GM06990 (cell line): ENCODE measurements at regions not wholly inside any gene's neighbourhood (a gene's known extent, or its start where the extent isn't known, plus 50 kb on each side); places are given as distances from the start of the nearest gene placed in this dataset.
A peak's percentile ranks its signal among the peaks of the same experiment; 100 is the strongest.
"Not testable (repeated sequence)": the region's sequence is repeated elsewhere in the genome, so short reads cannot be mapped to it uniquely, and the experiment has no call there.

Experiments used
- DNase-seq: peaks from one replicate; pipeline ENCODE4 v3.0.0-alpha.2; 2011; ENCODE audit not compliant: insufficient read length; ENCODE audit errors: extremely low read depth
- H3K27me3 ChIP-seq: replicated peaks from 2 replicates; pipeline ENCODE4 v1.6.0; 2011; ENCODE audit warnings: low read length; ENCODE audit not compliant: control insufficient read depth, insufficient read depth
- H3K36me3 ChIP-seq: 2 replicates; pipeline ENCODE4 v1.5.1; 2011; ENCODE audit warnings: low read length; ENCODE audit not compliant: control insufficient read depth, insufficient read depth
- H3K4me3 ChIP-seq: replicated peaks from 2 replicates; pipeline ENCODE4 v1.5.1; 2011; ENCODE audit warnings: low read depth, mild to moderate bottlenecking, control low read depth, low read length

GRCh38 chr12:8282181-8282580 lies 54.8 kb upstream of the FAM90A1 start:
- not testable (repeated sequence) for DNase-seq, H3K36me3 ChIP-seq, H3K4me3 ChIP-seq, H3K27me3 ChIP-seq

DNA sequence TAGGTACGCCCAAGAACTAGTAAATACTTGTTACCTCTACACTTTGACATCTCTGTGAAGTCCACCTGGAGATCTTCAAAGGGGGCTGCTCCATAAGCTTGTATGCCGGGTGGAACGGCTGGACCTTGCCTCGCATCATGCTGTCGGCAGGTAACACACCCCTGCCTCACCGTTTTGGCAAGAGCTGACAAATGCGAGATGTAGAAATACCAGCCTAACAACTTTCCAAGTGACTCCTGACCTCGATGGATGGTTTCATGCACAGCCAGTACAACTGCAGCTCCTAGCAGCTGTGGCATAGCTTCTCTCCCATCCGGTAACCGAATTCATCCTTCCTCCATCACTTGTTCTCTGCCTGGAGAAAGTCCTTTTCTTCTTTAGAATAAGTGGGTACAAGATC lies 58.3 kb upstream of the FAM90A1 start:
- not testable (repeated sequence) for H3K36me3 ChIP-seq, H3K4me3 ChIP-seq, H3K27me3 ChIP-seq, DNase-seq

DNA sequence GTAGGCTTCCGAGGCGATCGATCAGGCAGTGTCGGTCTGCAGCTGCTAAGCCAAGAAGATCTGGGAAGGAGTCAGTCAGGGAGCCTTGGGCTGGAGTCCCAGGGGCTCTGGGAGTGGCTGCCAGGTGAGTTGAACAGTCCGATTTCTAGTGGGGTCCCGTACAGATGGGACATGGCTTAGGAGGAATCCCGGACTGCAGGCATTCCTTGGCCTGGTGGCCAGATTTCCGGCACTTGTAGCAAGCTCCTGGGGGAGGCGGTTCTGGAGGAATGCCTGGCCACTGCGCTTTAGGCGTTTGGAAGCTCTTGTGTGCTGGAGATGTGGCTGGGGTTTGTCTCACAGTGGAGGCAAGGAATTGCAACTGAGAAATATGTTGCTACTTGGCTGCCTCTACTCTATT lies 64.3 kb upstream of the FAM90A1 start:
- DNase-seq, H3K4me3 ChIP-seq, H3K27me3 ChIP-seq, H3K36me3 ChIP-seq: not testable (repeated sequence)

GRCh38 chr12:8294662-8295061 lies 67.2 kb upstream of the FAM90A1 start:
- H3K36me3 ChIP-seq, DNase-seq, H3K4me3 ChIP-seq, H3K27me3 ChIP-seq: not testable (repeated sequence)

- H3K36me3 ChIP-seq, H3K4me3 ChIP-seq, DNase-seq, H3K27me3 ChIP-seq: not testable (repeated sequence)
Observed at GRCh38 chr12:8308611-8309010, 81.2 kb upstream of the FAM90A1 start.

DNA sequence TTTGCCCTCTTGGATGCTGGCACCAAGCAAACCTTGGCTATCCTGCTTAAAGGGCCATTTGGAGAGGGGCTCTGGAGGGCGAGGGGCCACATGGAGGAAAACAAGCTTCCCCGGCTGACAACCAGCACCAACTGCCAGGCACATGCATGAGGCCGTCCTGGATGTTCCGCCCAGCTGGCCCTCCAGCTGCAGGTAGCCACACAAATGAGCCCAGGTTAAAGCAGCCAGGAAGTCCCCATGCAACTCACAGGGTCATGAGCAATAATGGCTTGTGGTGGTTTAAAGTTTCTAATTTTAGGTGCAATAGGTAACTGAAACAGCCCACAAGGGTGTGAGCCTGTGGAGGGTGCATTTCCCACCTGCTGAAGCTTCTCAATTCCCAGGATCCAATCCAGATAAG lies 88.6 kb upstream of the FAM90A1 start:
- not testable (repeated sequence) for H3K4me3 ChIP-seq, H3K27me3 ChIP-seq, H3K36me3 ChIP-seq
- peak; percentile 29 for DNase-seq

DNA sequence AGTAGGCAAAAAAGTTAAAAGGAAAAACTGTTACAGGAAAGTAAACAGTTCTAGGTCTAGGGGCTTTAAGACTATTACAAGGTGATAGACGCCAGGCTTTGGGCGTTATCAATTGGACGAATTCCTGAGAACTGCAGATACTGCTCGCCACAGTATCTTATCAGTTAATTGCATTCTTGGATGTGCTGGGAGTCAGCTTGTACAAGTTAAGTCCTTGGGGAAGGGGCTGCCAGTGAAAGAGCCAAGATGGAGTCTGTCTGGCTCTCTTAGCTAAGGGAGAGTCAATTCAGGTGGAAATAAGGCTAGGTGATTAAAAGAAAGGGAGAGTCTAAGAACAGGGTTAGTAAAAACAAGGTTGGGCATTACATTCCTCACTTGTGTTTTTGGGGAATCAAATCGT lies 90.3 kb upstream of the FAM90A1 start:
- H3K36me3 ChIP-seq, H3K4me3 ChIP-seq, DNase-seq, H3K27me3 ChIP-seq: not testable (repeated sequence)

- not testable (repeated sequence) for DNase-seq, H3K4me3 ChIP-seq, H3K36me3 ChIP-seq, H3K27me3 ChIP-seq
Observed at GRCh38 chr12:8320251-8320730, 92.9 kb upstream of the FAM90A1 start.

- H3K27me3 ChIP-seq, DNase-seq, H3K36me3 ChIP-seq, H3K4me3 ChIP-seq: not testable (repeated sequence)
Observed at GRCh38 chr12:8320791-8321370, 93.5 kb upstream of the FAM90A1 start.

DNA sequence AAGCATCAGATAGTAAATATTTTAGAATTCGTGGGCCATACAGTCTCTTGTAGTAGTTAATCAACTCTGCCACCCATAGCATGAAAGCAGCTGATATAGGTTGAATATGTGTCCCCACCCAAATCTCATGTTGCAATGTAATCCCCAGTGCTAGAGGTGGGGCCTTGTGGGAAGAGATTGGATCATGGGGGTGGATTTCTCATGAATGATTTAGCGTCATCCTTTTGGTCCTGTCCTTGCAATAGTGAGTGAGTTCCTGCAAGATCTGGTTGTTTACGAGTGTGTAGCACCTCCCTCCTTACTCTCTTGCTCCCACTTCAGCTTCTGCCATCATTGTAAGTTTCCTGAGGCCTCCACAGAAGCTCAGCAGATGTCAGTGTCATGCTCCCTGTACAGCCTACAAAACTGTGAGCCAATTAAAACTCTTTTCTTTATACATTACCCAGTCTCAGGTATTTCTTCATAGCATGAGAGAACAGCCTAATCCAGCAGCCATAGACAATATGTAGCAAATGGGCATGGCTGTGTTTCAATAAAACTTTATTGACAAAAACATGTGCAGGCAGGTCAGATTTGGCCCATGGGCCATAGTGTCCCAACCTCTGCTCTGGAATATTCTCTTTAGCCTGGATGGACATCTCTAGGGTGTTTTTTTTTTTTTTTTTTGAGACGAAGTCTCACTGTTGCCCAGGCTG lies 97.9 kb upstream of the FAM90A1 start:
- DNase-seq, H3K36me3 ChIP-seq, H3K27me3 ChIP-seq, H3K4me3 ChIP-seq: not testable (repeated sequence)

- not testable (repeated sequence) for H3K27me3 ChIP-seq, H3K4me3 ChIP-seq, DNase-seq, H3K36me3 ChIP-seq
Observed at GRCh38 chr12:8328835-8329234, 101.4 kb upstream of the FAM90A1 start.

DNA sequence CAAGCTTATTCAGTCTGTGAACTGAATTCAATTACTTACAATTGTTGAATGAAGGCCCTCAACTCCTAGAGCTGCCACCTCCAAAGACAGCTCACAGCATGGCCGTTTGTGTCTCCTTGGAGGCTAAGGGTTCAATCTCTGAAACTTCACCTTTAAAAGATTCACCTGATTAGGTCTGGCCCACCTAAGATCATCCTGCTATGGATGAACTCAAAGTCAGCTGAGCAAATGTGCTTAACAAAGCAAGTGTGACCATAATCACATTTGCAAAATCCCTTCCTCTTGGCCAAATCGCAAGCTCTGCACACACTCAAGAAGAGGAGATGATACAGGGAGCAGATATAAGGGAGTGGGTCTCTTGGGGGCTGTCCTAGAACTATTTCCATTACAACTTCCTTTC lies 105.0 kb upstream of the FAM90A1 start:
- H3K36me3 ChIP-seq, H3K4me3 ChIP-seq, H3K27me3 ChIP-seq, DNase-seq: not testable (repeated sequence)

DNA sequence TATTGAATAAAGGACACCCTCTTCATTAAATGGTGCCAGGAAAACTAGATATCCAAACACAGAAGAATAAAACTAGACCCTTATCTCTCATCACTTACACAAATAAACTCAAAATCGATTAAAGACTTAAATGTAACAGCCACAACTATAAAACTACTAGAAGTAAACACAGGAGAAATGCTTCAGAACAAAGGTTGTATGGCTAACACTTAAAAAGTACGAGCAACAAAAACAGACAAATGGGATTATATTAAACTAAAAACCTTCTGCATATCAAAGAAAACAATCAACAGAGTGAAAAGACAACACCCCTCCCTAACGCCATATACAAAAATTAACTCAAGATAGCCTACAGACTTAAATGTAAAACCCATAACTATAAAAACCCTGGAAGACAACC lies 104.7 kb upstream of the CLEC6A start:
- not testable (repeated sequence) for DNase-seq, H3K4me3 ChIP-seq, H3K36me3 ChIP-seq

DNA sequence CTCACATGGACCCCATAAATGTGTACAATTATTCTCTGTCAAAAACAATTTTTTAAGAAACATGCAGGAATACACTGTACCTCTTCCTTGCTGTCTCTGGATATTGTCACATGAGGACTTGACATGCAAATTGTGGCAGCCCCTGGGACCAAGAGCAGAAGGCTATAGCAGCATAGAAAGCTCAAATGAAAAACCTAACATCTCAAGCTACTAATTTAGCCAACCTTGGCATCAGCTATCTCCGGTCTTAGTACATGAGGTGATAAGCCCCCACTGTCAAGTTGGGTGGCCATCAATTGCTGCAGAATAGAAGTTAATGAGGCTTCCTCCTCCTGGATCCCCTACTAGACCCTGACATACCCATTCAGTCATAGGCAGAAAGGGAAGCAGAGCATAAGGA lies 101.0 kb upstream of the CLEC6A start:
- H3K27me3 ChIP-seq, H3K36me3 ChIP-seq, H3K4me3 ChIP-seq, DNase-seq: not testable (repeated sequence)

More for the DNA sequence above, 104.7 kb upstream of the CLEC6A start:
- not testable (repeated sequence) for H3K27me3 ChIP-seq

DNA sequence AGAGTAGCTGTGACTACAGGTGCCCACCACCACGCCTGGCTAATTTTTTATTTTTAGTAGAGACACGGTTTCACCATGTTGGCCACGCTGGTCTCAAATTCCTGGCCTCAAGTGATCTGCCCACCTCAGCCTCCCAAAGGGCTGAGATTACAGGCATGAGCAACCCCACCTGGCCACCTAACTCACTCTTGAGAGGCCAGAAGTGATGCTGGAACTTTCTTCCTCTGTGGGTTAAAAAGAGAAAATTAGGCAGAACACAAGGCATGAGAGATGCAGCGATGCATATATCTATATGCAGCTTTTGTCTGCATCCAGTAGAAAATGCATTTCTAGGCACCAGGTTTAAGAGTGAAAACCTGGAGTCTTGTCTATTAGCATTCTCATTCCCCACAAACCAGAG lies 100.2 kb upstream of the CLEC6A start:
- DNase-seq, H3K36me3 ChIP-seq, H3K27me3 ChIP-seq, H3K4me3 ChIP-seq: not testable (repeated sequence)
